Ishikawa (cell line): ENCODE measurements at regions not wholly inside any gene's neighbourhood (a gene's known extent, or its start where the extent isn't known, plus 50 kb on each side); places are given as distances from the start of the nearest gene placed in this dataset.

Experiments used
- CEBPB ChIP-seq: IDR thresholded peaks from 2 replicates; pipeline ENCODE4 v1.6.1; 2012
- CREB1 ChIP-seq: IDR thresholded peaks from 2 replicates; pipeline ENCODE4 v1.6.1; 2012; ENCODE audit warnings: low read depth
- EGR1 ChIP-seq: IDR thresholded peaks from 2 replicates; pipeline ENCODE4 v1.6.1; 2012
- EP300 ChIP-seq: IDR thresholded peaks from 2 replicates; pipeline ENCODE4 v1.6.1; 2012; ENCODE audit warnings: borderline replicate concordance
- FOXM1 ChIP-seq: IDR thresholded peaks from 2 replicates; pipeline ENCODE4 v1.6.1; 2012; ENCODE audit warnings: low read depth, borderline replicate concordance
- MAX ChIP-seq: IDR thresholded peaks from 2 replicates; pipeline ENCODE4 v1.6.1; 2012
- NFIC ChIP-seq: IDR thresholded peaks from 2 replicates; pipeline ENCODE4 v1.6.1; 2012
- RAD21 ChIP-seq: IDR thresholded peaks from 2 replicates; pipeline ENCODE4 v1.6.1; 2012; ENCODE audit warnings: low read depth
- REST ChIP-seq: IDR thresholded peaks from 2 replicates; pipeline ENCODE4 v1.6.1; 2012; ENCODE audit warnings: low read depth, mild to moderate bottlenecking
- TAF1 ChIP-seq: IDR thresholded peaks from 2 replicates; pipeline ENCODE4 v1.6.1; 2012; ENCODE audit warnings: low read depth, mild to moderate bottlenecking
- TCF12 ChIP-seq: IDR thresholded peaks from 2 replicates; pipeline ENCODE4 v1.6.1; 2012; ENCODE audit warnings: low read depth
- TEAD4 ChIP-seq: IDR thresholded peaks from 2 replicates; pipeline ENCODE4 v1.6.1; 2012
- USF1 ChIP-seq: IDR thresholded peaks from 2 replicates; pipeline ENCODE4 v1.6.1; 2012
- YY1 ChIP-seq: IDR thresholded peaks from 2 replicates; pipeline ENCODE4 v1.6.1; 2012; ENCODE audit warnings: low read depth
- ZBTB7A ChIP-seq: IDR thresholded peaks from 2 replicates; pipeline ENCODE4 v1.6.1; 2012; ENCODE audit warnings: low read depth

- TF ChIP-seq CEBPB (no peak), NFIC (no peak), USF1 (no peak), RAD21 (no peak), MAX (no peak), TEAD4 (no peak), REST (no peak), ZBTB7A (no peak), EP300 (no peak), YY1 (no peak), TCF12 (no peak), EGR1 (no peak), TAF1 (no peak)
These were observed 1013.9 kb upstream of the GYPC start for GRCh38 chr2:125642032-125642431.

GRCh38 chr2:125643128-125643527 is 1012.8 kb upstream of the GYPC start:
- no peak for TF ChIP-seq EGR1

GRCh38 chr2:125643585-125643984 is 1012.4 kb upstream of the GYPC start:
- TF ChIP-seq ZBTB7A, result no peak
- no peak for TF ChIP-seq CEBPB
- no peak for TF ChIP-seq FOXM1
- no peak for TF ChIP-seq EP300
- TF ChIP-seq EGR1, result no peak
- no peak for TF ChIP-seq REST
- TF ChIP-seq TCF12, result no peak
- TF ChIP-seq USF1, result no peak
- no peak for TF ChIP-seq TEAD4
- TF ChIP-seq TAF1, result no peak
- TF ChIP-seq NFIC, result no peak
- TF ChIP-seq MAX, result no peak
- TF ChIP-seq RAD21, result no peak
- no peak for TF ChIP-seq YY1
- no peak for TF ChIP-seq CREB1

GRCh38 chr2:125644257-125644656 is 1011.7 kb upstream of the GYPC start:
- TF ChIP-seq TAF1, result no peak
- TF ChIP-seq YY1, result no peak
- TF ChIP-seq RAD21, result no peak
- no peak for TF ChIP-seq MAX
- TF ChIP-seq USF1, result no peak
- TF ChIP-seq NFIC, result no peak
- TF ChIP-seq ZBTB7A, result no peak
- TF ChIP-seq TCF12, result no peak
- no peak for TF ChIP-seq FOXM1
- no peak for TF ChIP-seq REST
- TF ChIP-seq CEBPB, result no peak
- no peak for TF ChIP-seq CREB1
- TF ChIP-seq TEAD4, result no peak
- TF ChIP-seq EGR1, result no peak
- TF ChIP-seq EP300, result no peak

GRCh38 chr2:125652280-125652679 is 1003.7 kb upstream of the GYPC start:
- TF ChIP-seq TCF12 (no peak), REST (no peak), RAD21 (no peak), EP300 (no peak), TAF1 (no peak), CREB1 (no peak), ZBTB7A (no peak), USF1 (no peak), TEAD4 (no peak), NFIC (no peak), CEBPB (no peak), MAX (no peak), FOXM1 (no peak), YY1 (no peak), EGR1 (no peak)
